Spinal cord (tissue), 9 donors: ENCODE measurements at regions not wholly inside any gene's neighbourhood (a gene's known extent, or its start where the extent isn't known, plus 50 kb on each side); places are given as distances from the start of the nearest gene placed in this dataset.

Experiments used
- DNase-seq, 6 donors: peaks; one replicate each; pipeline versions ENCODE4 v3.0.0 to v3.0.0-alpha.2; 2013 to 2015; ENCODE audit warnings: low spot score in 6 of 6, low read depth in 4 of 6
- H3K27ac ChIP-seq: one replicate; pipeline ENCODE4 v1.5.1; 2013; ENCODE audit warnings: low read depth, low read length, control low read depth
- H3K27me3 ChIP-seq: one replicate; pipeline ENCODE4 v1.6.1; 2013; ENCODE audit warnings: low read length; ENCODE audit not compliant: control insufficient read depth, insufficient read depth
- H3K36me3 ChIP-seq: one replicate; pipeline ENCODE4 v1.6.1; 2013; ENCODE audit warnings: low read length; ENCODE audit not compliant: control insufficient read depth, insufficient read depth
- H3K4me1 ChIP-seq: one replicate; pipeline ENCODE4 v1.6.1; 2013; ENCODE audit warnings: low read length; ENCODE audit not compliant: control insufficient read depth, insufficient read depth
- H3K4me3 ChIP-seq: one replicate; pipeline ENCODE4 v1.5.1; 2013; ENCODE audit warnings: low read depth, low read length, control low read depth
- H3K9me3 ChIP-seq: one replicate; pipeline ENCODE4 v1.6.1; 2013; ENCODE audit warnings: low read length; ENCODE audit not compliant: control insufficient read depth, insufficient read depth
- WGBS: methylation state at CpG from one replicate; pipeline ENCODE4 v1.1.5; 2013; ENCODE audit warnings: missing lambda C conversion rate; ENCODE audit not compliant: insufficient coverage; 5-methylcytosine and 5-hydroxymethylcytosine counted together
- donor health status: healthy.

DNA sequence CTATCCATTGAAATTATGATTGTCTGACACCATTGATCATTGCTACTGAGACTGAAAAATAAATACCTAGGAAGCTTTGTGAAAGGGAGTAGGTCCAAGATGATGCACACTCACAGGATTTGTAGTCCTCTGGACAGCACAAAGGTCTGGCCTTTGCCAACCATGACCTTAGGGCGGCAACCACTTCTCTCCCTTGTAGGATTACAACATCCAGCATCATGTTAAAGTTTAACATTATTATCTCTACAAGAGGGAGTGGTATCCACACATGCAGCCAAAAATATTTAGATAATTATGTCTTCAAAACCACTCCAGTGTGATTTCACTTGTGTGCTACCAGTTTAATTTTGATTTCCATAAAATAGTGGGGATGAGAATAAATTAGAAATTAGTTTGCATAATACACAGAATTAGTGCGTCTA is 51.1 kb upstream of the NHSL1 start:
- WGBS, result 67% methylated on average over 1 of the region's 2 CpGs
- no peaks in the 10 kb centered on the region for H3K27me3 ChIP-seq
- DNase-seq, result no peak
- no peaks in the 10 kb centered on the region for H3K36me3 ChIP-seq
- no peaks in the 10 kb centered on the region for H3K9me3 ChIP-seq
- peaks cover 5% of the 10 kb centered on the region for H3K4me1 ChIP-seq
- no peak overlapping the region for H3K27ac ChIP-seq
- H3K4me3 ChIP-seq, result no peak overlapping the region

DNA sequence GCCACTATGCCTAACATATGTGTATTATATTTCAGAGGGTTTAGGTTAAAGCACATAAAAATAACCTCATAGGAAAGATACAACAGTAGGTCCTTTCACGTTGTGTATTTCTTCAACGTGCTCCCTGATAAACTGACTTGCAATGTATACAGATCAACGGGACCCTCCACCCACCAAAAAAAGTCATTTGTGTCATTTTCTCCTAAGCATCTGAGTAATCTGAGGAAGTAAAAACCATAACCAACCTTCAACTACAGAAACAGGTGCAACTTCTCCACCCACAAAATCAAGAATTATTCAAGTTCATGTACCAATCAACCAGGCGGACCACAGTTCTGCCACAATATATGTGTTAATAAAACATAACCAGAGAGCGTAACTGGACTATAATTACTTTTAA is 54.9 kb upstream of the NHSL1 start:
- H3K27me3 ChIP-seq, result no peaks in the 10 kb centered on the region
- WGBS, result 89% methylated on average over 4 of the region's 5 CpGs

GRCh38 chr6:138555421-138555988 is 56.2 kb upstream of the NHSL1 start:
- no peaks in the 10 kb centered on the region for H3K9me3 ChIP-seq
- no peak overlapping the region for H3K4me3 ChIP-seq
- 44% methylated on average over 3 of the region's 5 CpGs for WGBS
- H3K27ac ChIP-seq, result no peak overlapping the region
- DNase-seq, result no peak
- no peaks in the 10 kb centered on the region for H3K27me3 ChIP-seq
- no peaks in the 10 kb centered on the region for H3K4me1 ChIP-seq
- no peaks in the 10 kb centered on the region for H3K36me3 ChIP-seq

More for the DNA sequence above, 54.9 kb upstream of the NHSL1 start:
- Histone ChIP-seq H3K36me3 (no peaks in the 10 kb centered on the region), H3K4me3 (no peak overlapping the region), H3K27ac (no peak overlapping the region), H3K9me3 (no peaks in the 10 kb centered on the region), H3K4me1 (no peaks in the 10 kb centered on the region)
- DNase-seq, result no peak

DNA sequence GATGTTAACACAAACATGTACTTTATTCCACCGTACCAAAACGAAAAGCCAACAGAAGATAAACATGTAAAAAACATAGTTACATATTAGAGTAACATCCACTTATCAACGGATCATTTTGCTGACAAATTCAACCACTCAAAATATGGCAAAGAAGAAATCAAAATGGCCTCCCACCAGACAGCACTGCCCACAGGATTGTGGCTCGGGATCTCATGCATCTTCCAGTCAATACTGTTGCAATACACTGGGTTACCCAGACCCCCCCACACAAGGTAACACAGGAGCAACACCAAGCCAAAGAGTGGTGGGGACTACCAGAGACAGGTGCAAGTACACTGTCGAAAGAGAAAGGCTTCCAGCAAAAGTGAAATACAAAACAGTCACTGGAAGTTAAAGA is 57.9 kb upstream of the NHSL1 start:
- no peak for DNase-seq
- H3K4me3 ChIP-seq, result no peak overlapping the region
- WGBS, result 100% methylated on average over 1 of the region's 5 CpGs
- H3K4me1 ChIP-seq, result no peaks in the 10 kb centered on the region
- H3K27ac ChIP-seq, result no peak overlapping the region
- no peaks in the 10 kb centered on the region for H3K27me3 ChIP-seq
- H3K36me3 ChIP-seq, result no peaks in the 10 kb centered on the region
- no peaks in the 10 kb centered on the region for H3K9me3 ChIP-seq

GRCh38 chr6:138559143-138559542 is 59.8 kb upstream of the NHSL1 start:
- 50% methylated on average over 1 of the region's 4 CpGs for WGBS
- DNase-seq, result peak in 1 of 6 donors; percentile 46
- H3K4me1 ChIP-seq, result no peaks in the 10 kb centered on the region

DNA sequence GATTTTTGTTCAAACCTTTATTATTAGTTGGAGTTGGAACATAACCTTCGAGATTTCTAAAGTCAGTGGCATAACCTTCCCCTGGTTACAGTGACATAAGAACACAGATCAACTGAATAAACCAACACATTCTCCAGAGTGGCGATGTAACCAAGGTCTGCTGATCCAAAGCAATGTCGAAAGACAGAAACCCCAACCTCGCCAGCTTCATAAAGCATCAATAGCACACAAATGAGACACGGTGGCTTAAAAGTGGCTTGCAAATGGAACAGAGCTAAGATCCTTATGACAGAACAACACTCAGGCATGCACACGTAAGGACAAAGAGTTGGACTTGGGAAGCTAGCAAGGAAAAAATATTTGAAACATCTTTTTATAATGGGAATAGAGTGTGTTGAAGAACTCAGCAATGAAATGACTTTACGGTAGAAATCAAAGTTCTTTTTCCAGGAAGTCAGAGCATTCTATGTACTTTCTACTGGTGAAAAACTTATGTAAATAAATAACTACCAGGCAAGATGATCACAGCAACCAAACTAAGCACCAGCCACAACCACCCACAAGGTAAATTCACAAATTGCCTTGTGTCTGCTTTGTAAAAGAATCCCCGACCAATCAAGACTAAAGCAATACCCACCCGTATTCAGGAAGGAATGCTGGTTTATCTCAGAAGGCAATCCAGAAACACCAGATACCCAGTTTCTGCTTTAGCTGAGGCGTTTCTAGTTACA is 61.0 kb upstream of the NHSL1 start:
- Histone ChIP-seq H3K9me3 (no peaks in the 10 kb centered on the region), H3K27ac (no peak overlapping the region), H3K4me3 (no peak overlapping the region), H3K36me3 (no peaks in the 10 kb centered on the region), H3K27me3 (no peaks in the 10 kb centered on the region), H3K4me1 (no peaks in the 10 kb centered on the region)
- no peak for DNase-seq
- WGBS, result 52% methylated on average over 2 of the region's 10 CpGs

More at GRCh38 chr6:138559143-138559542, 59.8 kb upstream of the NHSL1 start:
- Histone ChIP-seq H3K36me3 (no peaks in the 10 kb centered on the region), H3K9me3 (no peaks in the 10 kb centered on the region), H3K27me3 (no peaks in the 10 kb centered on the region), H3K27ac (no peak overlapping the region), H3K4me3 (no peak overlapping the region)

- Histone ChIP-seq H3K4me1 (peaks cover 4% of the 10 kb centered on the region), H3K27me3 (no peaks in the 10 kb centered on the region), H3K36me3 (no peaks in the 10 kb centered on the region), H3K4me3 (no peak overlapping the region), H3K9me3 (no peaks in the 10 kb centered on the region), H3K27ac (no peak overlapping the region)
- WGBS, result 96% methylated on average over 5 of the region's 8 CpGs
- no peak for DNase-seq
Measured at GRCh38 chr6:138562691-138563090, 63.4 kb upstream of the NHSL1 start.

DNA sequence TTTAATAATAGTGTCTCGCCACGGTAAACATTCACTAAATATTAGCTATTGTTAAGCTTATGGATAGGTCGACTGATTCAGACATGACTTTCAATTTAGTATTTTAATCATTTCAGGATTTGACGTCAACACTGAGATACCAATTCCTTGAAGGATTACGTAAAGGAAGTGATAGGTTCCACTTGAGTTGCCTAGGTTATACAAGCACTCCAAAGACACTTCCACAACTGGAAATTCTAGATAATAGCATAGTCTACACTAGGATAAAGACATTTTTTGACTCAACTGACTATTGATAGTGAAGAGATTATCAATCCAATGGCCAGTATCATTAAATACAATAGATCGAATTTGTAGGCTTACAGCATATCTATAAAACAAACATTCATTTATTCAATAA is 63.9 kb upstream of the NHSL1 start:
- Histone ChIP-seq H3K36me3 (no peaks in the 10 kb centered on the region), H3K4me3 (no peak overlapping the region), H3K9me3 (no peaks in the 10 kb centered on the region), H3K27me3 (no peaks in the 10 kb centered on the region), H3K27ac (no peak overlapping the region), H3K4me1 (peaks cover 4% of the 10 kb centered on the region)
- no peak for DNase-seq
- WGBS, result no CpG with 5 or more reads among the region's 6 CpGs

- 100% methylated on average over 1 of the region's 3 CpGs for WGBS
- Histone ChIP-seq H3K4me3 (no peak overlapping the region), H3K36me3 (no peaks in the 10 kb centered on the region), H3K9me3 (no peaks in the 10 kb centered on the region), H3K4me1 (peaks cover 4% of the 10 kb centered on the region), H3K27ac (no peak overlapping the region), H3K27me3 (no peaks in the 10 kb centered on the region)
- DNase-seq, result no peak
Measured at GRCh38 chr6:138563650-138564049, 64.4 kb upstream of the NHSL1 start.

- Histone ChIP-seq H3K4me3 (no peak overlapping the region), H3K4me1 (peaks cover 9% of the 10 kb centered on the region), H3K27ac (no peak overlapping the region), H3K36me3 (no peaks in the 10 kb centered on the region), H3K9me3 (no peaks in the 10 kb centered on the region), H3K27me3 (no peaks in the 10 kb centered on the region)
- WGBS, result 94% methylated on average over 5 of the region's 5 CpGs
- DNase-seq, result no peak
Measured at GRCh38 chr6:138564170-138564721, 65.0 kb upstream of the NHSL1 start.
